IMR-90 (cell line): ENCODE measurements at regions not wholly inside any gene's neighbourhood (a gene's known extent, or its start where the extent isn't known, plus 50 kb on each side); places are given as distances from the start of the nearest gene placed in this dataset.

Experiments used
- ATAC-seq: fragments of 200-7000 bp; cut with Tn5 transposase; 2 replicates; pipeline ENCODE4 v1.9.1; 2020; ENCODE audit warnings: low read depth, mild to moderate bottlenecking, moderate library complexity
- BruUV-seq: library from RNA; stranded (reverse); fragments of 400-500 nt; replicated peaks from 2 replicates; lab custom pipeline; 2021; lab: Mats Ljungman, UMichigan
- CTCF ChIA-PET: fragments of 300-600 bp; formaldehyde crosslinking; extraction: SDS; loops from one replicate; lab custom pipeline; 2021; ENCODE audit warnings: antibody characterized with exemption; lab: Yijun Ruan, JAX
- POLR2A ChIA-PET: fragments of 300-600 bp; sonication (Branson Sonifier 250); formaldehyde crosslinking; loops from one replicate; lab custom pipeline; 2022; ENCODE audit warnings: antibody characterized with exemption; ENCODE audit not compliant: unreplicated experiment; lab: Charles Lee
- DNase-seq: peaks from one replicate; pipeline ENCODE4 v3.0.0; 2013
- H2AFZ ChIP-seq: replicated peaks from 2 replicates; pipeline ENCODE3; 2013; ENCODE audit warnings: low read length, mild to moderate bottlenecking; ENCODE audit not compliant: poor library complexity
- H2AK5ac ChIP-seq: 2 replicates; pipeline ENCODE4 v1.6.1; 2013; ENCODE audit warnings: low read depth, low read length, inconsistent platforms
- H2AK9ac ChIP-seq: replicated peaks from 2 replicates; pipeline ENCODE3; 2013; ENCODE audit warnings: mild to moderate bottlenecking, low read depth, low read length, moderate library complexity; ENCODE audit not compliant: poor library complexity
- H2BK120ac ChIP-seq: 2 replicates; pipeline ENCODE4 v1.6.1; 2013; ENCODE audit warnings: low read depth, low read length, inconsistent platforms
- H2BK15ac ChIP-seq: 3 replicates; pipeline ENCODE4 v1.6.1; 2013; ENCODE audit warnings: low read depth, low read length, inconsistent platforms
- H2BK20ac ChIP-seq: 2 replicates; pipeline ENCODE4 v1.6.1; 2013; ENCODE audit warnings: low read depth, mild to moderate bottlenecking, inconsistent platforms, low read length, moderate library complexity
- H2BK5ac ChIP-seq: 2 replicates; pipeline ENCODE4 v1.6.1; 2013; ENCODE audit warnings: mild to moderate bottlenecking, low read depth, low read length, inconsistent platforms; ENCODE audit not compliant: poor library complexity, severe bottlenecking
- H3K14ac ChIP-seq: replicated peaks from 2 replicates; pipeline ENCODE4 v1.6.1; 2013; ENCODE audit warnings: low read depth, low read length, inconsistent platforms
- H3K18ac ChIP-seq: 2 replicates; pipeline ENCODE4 v1.6.1; 2013; ENCODE audit warnings: low read depth, low read length, control low read depth
- H3K23ac ChIP-seq: 2 replicates; pipeline ENCODE4 v1.6.1; 2013; ENCODE audit warnings: low read depth, low read length, inconsistent platforms
- H3K27ac ChIP-seq: 2 replicates; pipeline ENCODE4 v1.5.1; 2013; ENCODE audit warnings: mild to moderate bottlenecking, control low read depth, low read length; ENCODE audit not compliant: insufficient read depth
- H3K27me3 ChIP-seq: 2 replicates; pipeline ENCODE4 v1.6.1; 2013; ENCODE audit warnings: low read length; ENCODE audit not compliant: control insufficient read depth, insufficient read depth
- H3K36me3 ChIP-seq: 2 replicates; pipeline ENCODE4 v1.6.1; 2013; ENCODE audit warnings: low read length, mixed read lengths; ENCODE audit not compliant: control insufficient read depth, insufficient read depth
- H3K4ac ChIP-seq: 2 replicates; pipeline ENCODE4 v1.6.1; 2013; ENCODE audit warnings: low read depth, low read length, inconsistent platforms
- H3K4me1 ChIP-seq: 2 replicates; pipeline ENCODE4 v1.6.1; 2013; ENCODE audit warnings: low read length, mixed read lengths; ENCODE audit not compliant: control insufficient read depth, insufficient read depth
- H3K4me2 ChIP-seq: 2 replicates; pipeline ENCODE4 v1.6.1; 2013; ENCODE audit warnings: low read depth, mild to moderate bottlenecking, control low read depth, low read length, moderate library complexity
- H3K4me3 ChIP-seq: 2 replicates; pipeline ENCODE4 v1.5.1; 2013; ENCODE audit warnings: low read depth, mild to moderate bottlenecking, control low read depth, low read length, moderate library complexity; ENCODE audit not compliant: insufficient read depth
- H3K56ac ChIP-seq: 2 replicates; pipeline ENCODE4 v1.6.1; 2013; ENCODE audit warnings: low read length, inconsistent platforms; ENCODE audit not compliant: insufficient read depth; ENCODE audit errors: extremely low read depth
- H3K79me1 ChIP-seq, 2 experiments: 2 replicates each; pipeline ENCODE4 v1.6.1; 2013; ENCODE audit warnings: low read length in 2 of 2, inconsistent platforms in 1 of 2, low read depth in 1 of 2
- H3K9ac ChIP-seq: 2 replicates; pipeline ENCODE4 v1.6.1; 2013; ENCODE audit warnings: low read depth, low read length, control low read depth
- H3K9me1 ChIP-seq: 2 replicates; pipeline ENCODE4 v1.6.1; 2013; ENCODE audit warnings: low read length, inconsistent platforms; ENCODE audit not compliant: insufficient read depth
- H3K9me3 ChIP-seq: 2 replicates; pipeline ENCODE4 v1.6.1; 2013; ENCODE audit warnings: low read length; ENCODE audit not compliant: control insufficient read depth, insufficient read depth
- H4K20me1 ChIP-seq: 2 replicates; pipeline ENCODE4 v1.6.1; 2013; ENCODE audit warnings: low read length, inconsistent platforms; ENCODE audit not compliant: insufficient read depth
- H4K5ac ChIP-seq: 2 replicates; pipeline ENCODE4 v1.6.1; 2013; ENCODE audit warnings: mild to moderate bottlenecking, low read depth, low read length, control low read depth
- H4K8ac ChIP-seq, 2 experiments: 2 replicates each; pipeline ENCODE4 v1.6.1; 2013; ENCODE audit warnings: low read depth in 2 of 2, low read length in 2 of 2, control low read depth in 1 of 2, inconsistent platforms in 1 of 2
- H4K91ac ChIP-seq: 2 replicates; pipeline ENCODE4 v1.6.1; 2013; ENCODE audit warnings: low read depth, low read length, inconsistent platforms; ENCODE audit not compliant: insufficient read depth
- BHLHE40 ChIP-seq: fragments of 150-350 bp; IDR thresholded peaks from 2 replicates; pipeline ENCODE4 v1.6.1; 2016; ENCODE audit warnings: mild to moderate bottlenecking, low read depth, low read length
- CEBPB ChIP-seq: IDR thresholded peaks from 2 replicates; pipeline ENCODE4 v1.6.1; 2012; ENCODE audit warnings: low read depth, low read length, improper control_type of control experiment
- CHD1 ChIP-seq: IDR thresholded peaks from 2 replicates; pipeline ENCODE4 v1.6.1; 2012; ENCODE audit warnings: low read depth, low read length, improper control_type of control experiment
- ELK1 ChIP-seq: fragments of 150-350 bp; IDR thresholded peaks from 2 replicates; pipeline ENCODE4 v1.6.1; 2016; ENCODE audit warnings: low read depth, mild to moderate bottlenecking, low read length, moderate library complexity, borderline replicate concordance
- FOS ChIP-seq: fragments of 150-350 bp; IDR thresholded peaks from 2 replicates; pipeline ENCODE4 v1.6.1; 2016; ENCODE audit warnings: low read depth, low read length
- MAFK ChIP-seq: IDR thresholded peaks from 2 replicates; pipeline ENCODE4 v1.6.1; 2012; ENCODE audit warnings: low read depth, low read length, improper control_type of control experiment
- MAZ ChIP-seq: IDR thresholded peaks from 2 replicates; pipeline ENCODE4 v1.6.1; 2012; ENCODE audit warnings: low read depth, mild to moderate bottlenecking, low read length, improper control_type of control experiment, moderate library complexity, borderline replicate concordance
- MXI1 ChIP-seq: IDR thresholded peaks from 2 replicates; pipeline ENCODE4 v1.6.1; 2012; ENCODE audit warnings: low read depth, mild to moderate bottlenecking, low read length, moderate library complexity, borderline replicate concordance
- NFE2L2 ChIP-seq: fragments of 150-350 bp; IDR thresholded peaks from 2 replicates; pipeline ENCODE4 v1.6.1; 2016; ENCODE audit warnings: low read depth, mild to moderate bottlenecking, low read length
- POLR2A ChIP-seq: IDR thresholded peaks from 2 replicates; pipeline ENCODE4 v1.6.1; 2012; ENCODE audit warnings: mild to moderate bottlenecking, low read depth, low read length
- RAD21 ChIP-seq: IDR thresholded peaks from 2 replicates; pipeline ENCODE4 v1.6.1; 2012; ENCODE audit warnings: low read length, improper control_type of control experiment
- RCOR1 ChIP-seq: IDR thresholded peaks from 2 replicates; pipeline ENCODE4 v1.6.1; 2012; ENCODE audit warnings: mild to moderate bottlenecking, low read length, improper control_type of control experiment; ENCODE audit not compliant: insufficient replicate concordance
- RFX5 ChIP-seq: IDR thresholded peaks from 2 replicates; pipeline ENCODE4 v1.8.0; 2012; ENCODE audit warnings: low read depth, mild to moderate bottlenecking, low read length, moderate library complexity
- USF2 ChIP-seq: fragments of 150-350 bp; IDR thresholded peaks from 2 replicates; pipeline ENCODE4 v1.6.1; 2017; ENCODE audit warnings: mild to moderate bottlenecking, antibody characterized with exemption, low read length, low read depth
- WGBS, 2 experiments: methylation state at CpG; one replicate each; pipeline versions ENCODE4 v1.1.5 to v1.1.7; 2013; ENCODE audit warnings: missing lambda C conversion rate in 2 of 2; ENCODE audit not compliant: insufficient read length in 1 of 2; ENCODE audit errors: extremely low coverage in 2 of 2; 5-methylcytosine and 5-hydroxymethylcytosine counted together
- dilution Hi-C: fragments of 300-500 bp; cut with HindIII; formaldehyde crosslinking; loops from one replicate; pipeline ENCODE4 v1.14.3; 2018; ENCODE audit warnings: low sequenced_read_pairs; ENCODE audit not compliant: unreplicated experiment
- in situ Hi-C: fragments of 300-500 bp; cut with MboI; formaldehyde crosslinking; loops from 3 replicates; pipeline ENCODE4 v1.14.3; 2019; ENCODE audit warnings: low sequenced_read_pairs, inconsistent platforms, mixed read lengths
- intact Hi-C: fragments of 100-400 bp; cut with micrococcal nuclease; formaldehyde crosslinking; loops from 2 replicates; pipeline ENCODE4 v1.10.0; 2022

- no peak overlapping the region for H3K4me2 ChIP-seq
- ChIA-PET POLR2A (no interaction called here), CTCF (no interaction called here)
- H2BK20ac ChIP-seq = no peak overlapping the region
- H3K9me3 ChIP-seq = peaks cover 2% of the 10 kb centered on the region; the same call in 1 of the 2 replicates
- in situ Hi-C loops = no loop called here
- BruUV-seq = no TSS peak
- no peaks in the 10 kb centered on the region for H3K36me3 ChIP-seq
- no peaks in the 10 kb centered on the region for H4K20me1 ChIP-seq
- H3K23ac ChIP-seq = no peak overlapping the region
- dilution Hi-C loops = no loop called here
- no peak overlapping the region for H3K14ac ChIP-seq
- H2BK120ac ChIP-seq = no peak overlapping the region
- DNase-seq (no peak), ATAC-seq (no peak)
- H4K91ac ChIP-seq = no peak overlapping the region
- no peak overlapping the region for H2AFZ ChIP-seq
- 38% methylated on average over 1 of the region's 3 CpGs; no CpG with 5 or more reads in 1 of the 2 experiments for WGBS, 2 experiments
- H3K4me3 ChIP-seq = no peak overlapping the region
- no peak overlapping the region for H3K18ac ChIP-seq
- H2BK15ac ChIP-seq = no peak overlapping the region
- H3K56ac ChIP-seq = no peak overlapping the region
- intact Hi-C loops = no loop called here
- no peak overlapping the region for H3K9ac ChIP-seq
- H2AK9ac ChIP-seq = no peak overlapping the region
- H4K8ac ChIP-seq = no peak overlapping the region
- no peaks in the 10 kb centered on the region for H3K4me1 ChIP-seq
- no peak overlapping the region for H2AK5ac ChIP-seq
- no peaks in the 10 kb centered on the region for H3K79me1 ChIP-seq
- no peak overlapping the region for H3K4ac ChIP-seq
- H3K27me3 ChIP-seq = no peaks in the 10 kb centered on the region
- TF ChIP-seq FOS (no peak), USF2 (no peak), RFX5 (no peak), MXI1 (no peak), CHD1 (no peak), RAD21 (no peak), MAFK (no peak), NFE2L2 (no peak), BHLHE40 (no peak), ELK1 (no peak), CEBPB (no peak), RCOR1 (no peak), MAZ (no peak), POLR2A (no peak)
- no peak overlapping the region for H4K5ac ChIP-seq
- H2BK5ac ChIP-seq = no peak overlapping the region
- H3K27ac ChIP-seq = no peak overlapping the region
- no peaks in the 10 kb centered on the region for H3K9me1 ChIP-seq
Measured at GRCh38 chr18:42514512-42514911, 559.5 kb downstream of the PIK3C3 start.
